K562 (cell line): ENCODE measurements at regions not wholly inside any gene's neighbourhood (a gene's known extent, or its start where the extent isn't known, plus 50 kb on each side); places are given as distances from the start of the nearest gene placed in this dataset.

Experiments used
- CTCF ChIP-seq, 3 experiments: IDR thresholded peaks in 2 of 3; conservative IDR thresholded peaks in 1 of 3; 2 replicates each; pipeline ENCODE4 v1.5.1; 2011 to 2012; ENCODE audit warnings: low read length in 3 of 3, mild to moderate bottlenecking in 3 of 3, control low read depth in 2 of 3, improper control_type of control experiment in 1 of 3, inconsistent platforms in 1 of 3, low read depth in 1 of 3, mixed read lengths in 1 of 3, moderate library complexity in 1 of 3; ENCODE audit not compliant: insufficient read depth in 2 of 3
- DNMT1 ChIP-seq: fragments of 450-650 bp; IDR thresholded peaks from 2 replicates; pipeline ENCODE4 v1.6.1; 2016; ENCODE audit warnings: antibody characterized with exemption, mild to moderate bottlenecking
- ELF1 ChIP-seq: fragments of 200-800 bp; sonication (Bioruptor generic); IDR thresholded peaks from 2 replicates; pipeline ENCODE4 v1.6.1; 2016; ENCODE audit warnings: missing genetic modification characterization, missing compliant biosample characterization
- POLR2A ChIP-seq: fragments of 450-650 bp; conservative IDR thresholded peaks from 2 replicates; pipeline ENCODE4 v1.6.1; 2016
- RFX5 ChIP-seq: IDR thresholded peaks from 2 replicates; pipeline ENCODE4 v1.6.1; 2011; ENCODE audit warnings: low read depth, mild to moderate bottlenecking, improper control_type of control experiment, low read length
- TAF15 ChIP-seq: fragments of 200-400 bp; formaldehyde crosslinking; IDR thresholded peaks from 2 replicates; pipeline ENCODE4 v1.6.1; 2017; ENCODE audit warnings: mild to moderate bottlenecking, low read depth, low read length, moderate library complexity
- YBX1 ChIP-seq: fragments of 450-650 bp; IDR thresholded peaks from 2 replicates; pipeline ENCODE4 v1.7.1; 2016; ENCODE audit warnings: mild to moderate bottlenecking
- ZNF431 ChIP-seq: sonication (generic); formaldehyde crosslinking; IDR thresholded peaks from 2 replicates; pipeline ENCODE4 v1.8.0; 2022; ENCODE audit warnings: mild to moderate bottlenecking, missing genetic modification reagents
- ZNF76 ChIP-seq: fragments of 250-450 bp; sonication (Bioruptor Pico); IDR thresholded peaks from 2 replicates; pipeline ENCODE4 v1.4.0; 2020; ENCODE audit warnings: mild to moderate bottlenecking, moderate library complexity, borderline replicate concordance

GRCh38 chr2:34403512-34403911 is 804.4 kb upstream of the FAM98A start:
- TF ChIP-seq POLR2A (no peak), CTCF (IDR thresholded peaks at IDR 0.05 in 2 of 3, conservative IDR thresholded peaks at IDR 0.05 in 1 of 3; ENCODE audit: insufficient read depth in 2 of 3, low read depth in 1 of 3, low read length in 3 of 3) (no peak), TAF15 (no peak), ZNF76 (CRISPR knock-in tag) (no peak), DNMT1 (no peak), RFX5 (no peak), YBX1 (no peak), ELF1 (no peak), ZNF431 (no peak)
